ENCODE measurements at regions not wholly inside any gene's neighbourhood (a gene's known extent, or its start where the extent isn't known, plus 50 kb on each side); places are given as distances from the start of the nearest gene placed in this dataset.

GRCh38 chr7:130918129-130919052 is 184.4 kb upstream of the KLF14 start:
- TF ChIP-seq, protein P1, sequence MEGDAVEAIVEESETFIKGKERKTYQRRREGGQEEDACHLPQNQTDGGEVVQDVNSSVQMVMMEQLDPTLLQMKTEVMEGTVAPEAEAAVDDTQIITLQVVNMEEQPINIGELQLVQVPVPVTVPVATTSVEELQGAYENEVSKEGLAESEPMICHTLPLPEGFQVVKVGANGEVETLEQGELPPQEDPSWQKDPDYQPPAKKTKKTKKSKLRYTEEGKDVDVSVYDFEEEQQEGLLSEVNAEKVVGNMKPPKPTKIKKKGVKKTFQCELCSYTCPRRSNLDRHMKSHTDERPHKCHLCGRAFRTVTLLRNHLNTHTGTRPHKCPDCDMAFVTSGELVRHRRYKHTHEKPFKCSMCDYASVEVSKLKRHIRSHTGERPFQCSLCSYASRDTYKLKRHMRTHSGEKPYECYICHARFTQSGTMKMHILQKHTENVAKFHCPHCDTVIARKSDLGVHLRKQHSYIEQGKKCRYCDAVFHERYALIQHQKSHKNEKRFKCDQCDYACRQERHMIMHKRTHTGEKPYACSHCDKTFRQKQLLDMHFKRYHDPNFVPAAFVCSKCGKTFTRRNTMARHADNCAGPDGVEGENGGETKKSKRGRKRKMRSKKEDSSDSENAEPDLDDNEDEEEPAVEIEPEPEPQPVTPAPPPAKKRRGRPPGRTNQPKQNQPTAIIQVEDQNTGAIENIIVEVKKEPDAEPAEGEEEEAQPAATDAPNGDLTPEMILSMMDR (conservative IDR thresholded peaks at IDR 0.05; ENCODE audit: low read depth, low read length) = no peak
- no peak for TF ChIP-seq EZH2 (IDR thresholded peaks at IDR 0.05; ENCODE audit: borderline replicate concordance, low read depth, low read length, poor library complexity, severe bottlenecking)

Data from A673 (cell line).